H1 (cell line): ENCODE measurements at regions not wholly inside any gene's neighbourhood (a gene's known extent, or its start where the extent isn't known, plus 50 kb on each side); places are given as distances from the start of the nearest gene placed in this dataset.

Experiments
- BACH1 ChIP-seq: IDR thresholded peaks from 2 replicates; pipeline ENCODE4 v1.6.1; 2012; ENCODE audit warnings: low read length, improper control_type of control experiment
- CTCF ChIP-seq, 3 experiments: IDR thresholded peaks; 1 replicate in 2 of 3; 2 replicates in 1 of 3; pipeline versions ENCODE4 v1.5.1 to v1.6.1; 2011; ENCODE audit warnings: low read length in 3 of 3, mild to moderate bottlenecking in 3 of 3, inconsistent platforms in 2 of 3, low read depth in 1 of 3, moderate library complexity in 1 of 3; ENCODE audit not compliant: insufficient read depth in 1 of 3; ENCODE audit errors: control extremely low read depth in 1 of 3
- E2F6 ChIP-seq: IDR thresholded peaks from 2 replicates; pipeline ENCODE4 v1.6.1; 2012; ENCODE audit warnings: inconsistent platforms
- YY1 ChIP-seq: IDR thresholded peaks from 2 replicates; pipeline ENCODE4 v1.6.1; 2011; ENCODE audit warnings: low read depth, mild to moderate bottlenecking, low read length

- TF ChIP-seq E2F6 (no peak), CTCF (IDR thresholded peaks at IDR 0.05; ENCODE audit: control extremely low read depth in 1 of 3, insufficient read depth in 1 of 3, low read depth in 1 of 3, low read length in 3 of 3) (no peak), BACH1 (no peak), YY1 (no peak)
These were observed 295.9 kb downstream of the PRELID2 start for GRCh38 chr5:145539201-145539600.
